ENCODE measurements at regions not wholly inside any gene's neighbourhood (a gene's known extent, or its start where the extent isn't known, plus 50 kb on each side); places are given as distances from the start of the nearest gene placed in this dataset.

GRCh38 chr7:156148995-156149394, 336.7 kb upstream of the SHH start:
- TF ChIP-seq EZH2phosphoT487 (conservative IDR thresholded peaks at IDR 0.05; ENCODE audit: low read length) (no peak), CTCF (IDR thresholded peaks at IDR 0.05; ENCODE audit: insufficient read depth, low read length, poor library complexity, severe bottlenecking) (no peak)
- Histone ChIP-seq H3K9me2 (replicated peaks; ENCODE audit: insufficient read depth, low read length) (no peaks in the 10 kb centered on the region), H3K9ac (ENCODE audit: low read length) (no peak overlapping the region), H3K9me3 (ENCODE audit: insufficient read depth, low read length) (no peaks in the 10 kb centered on the region), H3K27ac (ENCODE audit: low read depth, low read length) (no peak overlapping the region), H3K79me2 (ENCODE audit: insufficient read depth, low read length) (no peaks in the 10 kb centered on the region), H3K36me3 (ENCODE audit: low read length) (no peaks in the 10 kb centered on the region), H2AFZ (ENCODE audit: low read depth, low read length, severe bottlenecking) (no peak overlapping the region), H3K27me3 (ENCODE audit: low read length) (no peaks in the 10 kb centered on the region), H3K4me2 (ENCODE audit: low read depth, low read length, poor library complexity, severe bottlenecking) (no peak overlapping the region), H3F3A (ENCODE audit: insufficient read depth) (no peaks in the 10 kb centered on the region), H4K20me1 (ENCODE audit: low read depth, low read length) (no peaks in the 10 kb centered on the region), H3K4me3 (ENCODE audit: insufficient read depth, low read length, poor library complexity, severe bottlenecking) (no peak overlapping the region)

DNA sequence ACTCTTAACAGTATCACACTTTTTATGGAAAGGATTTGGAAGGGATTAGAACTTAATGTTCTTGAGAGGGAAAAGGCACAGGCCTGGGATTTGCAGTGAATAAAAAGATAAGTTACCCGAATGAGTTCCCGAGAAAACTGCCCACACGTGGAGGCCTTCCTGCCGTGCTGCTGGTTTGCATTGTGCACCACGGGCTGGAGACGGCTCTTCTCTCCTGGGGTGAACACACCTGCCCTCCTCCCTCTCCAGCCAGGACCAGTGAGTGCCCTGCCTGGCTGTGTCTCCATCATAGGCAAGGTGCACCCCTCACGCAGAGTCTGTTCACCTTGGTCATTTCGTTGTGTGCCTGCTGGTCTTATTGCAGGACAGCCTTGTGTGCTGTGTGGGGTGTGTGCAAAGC, 336.3 kb upstream of the SHH start:
- no peak overlapping the region for H2AFZ ChIP-seq (ENCODE audit: low read depth, low read length, severe bottlenecking)
- no peaks in the 10 kb centered on the region for H3K79me2 ChIP-seq (ENCODE audit: insufficient read depth, low read length)
- no peak overlapping the region for H3K27ac ChIP-seq (ENCODE audit: low read depth, low read length)
- H3K9me3 ChIP-seq (ENCODE audit: insufficient read depth, low read length), result no peaks in the 10 kb centered on the region
- H3K9me2 ChIP-seq (replicated peaks; ENCODE audit: insufficient read depth, low read length), result no peaks in the 10 kb centered on the region
- no peaks in the 10 kb centered on the region for H3F3A ChIP-seq (ENCODE audit: insufficient read depth)
- H3K36me3 ChIP-seq (ENCODE audit: low read length), result no peaks in the 10 kb centered on the region
- H4K20me1 ChIP-seq (ENCODE audit: low read depth, low read length), result no peaks in the 10 kb centered on the region
- H3K27me3 ChIP-seq (ENCODE audit: low read length), result no peaks in the 10 kb centered on the region
- no peak for TF ChIP-seq CTCF (IDR thresholded peaks at IDR 0.05; ENCODE audit: insufficient read depth, low read length, poor library complexity, severe bottlenecking)
- TF ChIP-seq EZH2phosphoT487 (conservative IDR thresholded peaks at IDR 0.05; ENCODE audit: low read length), result no peak
- H3K4me3 ChIP-seq (ENCODE audit: insufficient read depth, low read length, poor library complexity, severe bottlenecking), result no peak overlapping the region
- H3K4me2 ChIP-seq (ENCODE audit: low read depth, low read length, poor library complexity, severe bottlenecking), result no peak overlapping the region
- H3K9ac ChIP-seq (ENCODE audit: low read length), result no peak overlapping the region

- H3K27me3 ChIP-seq (ENCODE audit: low read length), result no peaks in the 10 kb centered on the region
- no peaks in the 10 kb centered on the region for H3K79me2 ChIP-seq (ENCODE audit: insufficient read depth, low read length)
- TF ChIP-seq CTCF (IDR thresholded peaks at IDR 0.05; ENCODE audit: insufficient read depth, low read length, poor library complexity, severe bottlenecking) (no peak), EZH2phosphoT487 (conservative IDR thresholded peaks at IDR 0.05; ENCODE audit: low read length) (no peak)
- H3F3A ChIP-seq (ENCODE audit: insufficient read depth), result no peaks in the 10 kb centered on the region
- no peak overlapping the region for H3K27ac ChIP-seq (ENCODE audit: low read depth, low read length)
- no peak overlapping the region for H2AFZ ChIP-seq (ENCODE audit: low read depth, low read length, severe bottlenecking)
- H3K9me3 ChIP-seq (ENCODE audit: insufficient read depth, low read length), result no peaks in the 10 kb centered on the region
- no peaks in the 10 kb centered on the region for H3K36me3 ChIP-seq (ENCODE audit: low read length)
- no peak overlapping the region for H3K4me3 ChIP-seq (ENCODE audit: insufficient read depth, low read length, poor library complexity, severe bottlenecking)
- no peak overlapping the region for H3K9ac ChIP-seq (ENCODE audit: low read length)
- no peaks in the 10 kb centered on the region for H4K20me1 ChIP-seq (ENCODE audit: low read depth, low read length)
- no peaks in the 10 kb centered on the region for H3K9me2 ChIP-seq (replicated peaks; ENCODE audit: insufficient read depth, low read length)
- H3K4me2 ChIP-seq (ENCODE audit: low read depth, low read length, poor library complexity, severe bottlenecking), result no peak overlapping the region
Observed at GRCh38 chr7:156147756-156148504, 335.7 kb upstream of the SHH start.
